Panc1 (cell line): ENCODE measurements at regions not wholly inside any gene's neighbourhood (a gene's known extent, or its start where the extent isn't known, plus 50 kb on each side); places are given as distances from the start of the nearest gene placed in this dataset.

Source experiments
- POLR2AphosphoS5 ChIP-seq: IDR thresholded peaks from 2 replicates; pipeline ENCODE4 v1.6.1; 2012; ENCODE audit warnings: mild to moderate bottlenecking, low read depth, low read length, moderate library complexity
- SIN3A ChIP-seq: IDR thresholded peaks from 2 replicates; pipeline ENCODE4 v1.6.1; 2012; ENCODE audit warnings: low read depth, mild to moderate bottlenecking, low read length, moderate library complexity, borderline replicate concordance; ENCODE audit not compliant: insufficient read depth
- TCF7L2 ChIP-seq: IDR thresholded peaks from 2 replicates; pipeline ENCODE4 v1.6.1; 2011; ENCODE audit warnings: mild to moderate bottlenecking, low read depth, low read length, inconsistent platforms
- TF ChIP-seq, protein P1 (sequence below): fragments of 450-650 bp; IDR thresholded peaks from 2 replicates; pipeline ENCODE4 v1.5.1; 2017; ENCODE audit warnings: mild to moderate bottlenecking
- TF ChIP-seq, protein P2 (sequence below), 2 experiments: IDR thresholded peaks; 2 replicates each; pipeline ENCODE4 v1.6.1; 2011 to 2012; ENCODE audit warnings: low read depth in 2 of 2, control low read depth in 1 of 2, low read length in 1 of 2, mild to moderate bottlenecking in 1 of 2, moderate library complexity in 1 of 2; ENCODE audit not compliant: insufficient read depth in 1 of 2

DNA sequence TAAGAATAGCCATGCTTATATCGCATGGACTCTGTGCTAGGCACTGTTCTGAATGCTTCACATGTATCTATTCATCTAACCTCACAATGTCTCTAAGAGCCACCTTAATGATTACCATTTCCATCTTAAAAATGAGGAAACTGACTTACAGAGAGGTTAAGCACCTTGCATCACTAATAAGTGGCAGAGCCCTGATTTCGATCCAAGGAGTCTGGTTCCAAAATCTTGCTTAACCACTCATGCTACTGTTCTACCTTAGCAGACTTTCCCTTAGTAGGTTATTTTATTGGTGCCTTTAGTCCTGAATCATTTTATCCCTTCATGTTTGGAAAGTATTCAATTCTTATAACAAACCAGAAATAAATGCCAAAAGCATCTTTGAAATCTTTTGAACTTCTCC lies 89.2 kb upstream of the DCBLD2 start:
- TF ChIP-seq, protein P1, sequence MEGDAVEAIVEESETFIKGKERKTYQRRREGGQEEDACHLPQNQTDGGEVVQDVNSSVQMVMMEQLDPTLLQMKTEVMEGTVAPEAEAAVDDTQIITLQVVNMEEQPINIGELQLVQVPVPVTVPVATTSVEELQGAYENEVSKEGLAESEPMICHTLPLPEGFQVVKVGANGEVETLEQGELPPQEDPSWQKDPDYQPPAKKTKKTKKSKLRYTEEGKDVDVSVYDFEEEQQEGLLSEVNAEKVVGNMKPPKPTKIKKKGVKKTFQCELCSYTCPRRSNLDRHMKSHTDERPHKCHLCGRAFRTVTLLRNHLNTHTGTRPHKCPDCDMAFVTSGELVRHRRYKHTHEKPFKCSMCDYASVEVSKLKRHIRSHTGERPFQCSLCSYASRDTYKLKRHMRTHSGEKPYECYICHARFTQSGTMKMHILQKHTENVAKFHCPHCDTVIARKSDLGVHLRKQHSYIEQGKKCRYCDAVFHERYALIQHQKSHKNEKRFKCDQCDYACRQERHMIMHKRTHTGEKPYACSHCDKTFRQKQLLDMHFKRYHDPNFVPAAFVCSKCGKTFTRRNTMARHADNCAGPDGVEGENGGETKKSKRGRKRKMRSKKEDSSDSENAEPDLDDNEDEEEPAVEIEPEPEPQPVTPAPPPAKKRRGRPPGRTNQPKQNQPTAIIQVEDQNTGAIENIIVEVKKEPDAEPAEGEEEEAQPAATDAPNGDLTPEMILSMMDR = no peak
- TF ChIP-seq POLR2AphosphoS5 = no peak
- TF ChIP-seq, protein P2, sequence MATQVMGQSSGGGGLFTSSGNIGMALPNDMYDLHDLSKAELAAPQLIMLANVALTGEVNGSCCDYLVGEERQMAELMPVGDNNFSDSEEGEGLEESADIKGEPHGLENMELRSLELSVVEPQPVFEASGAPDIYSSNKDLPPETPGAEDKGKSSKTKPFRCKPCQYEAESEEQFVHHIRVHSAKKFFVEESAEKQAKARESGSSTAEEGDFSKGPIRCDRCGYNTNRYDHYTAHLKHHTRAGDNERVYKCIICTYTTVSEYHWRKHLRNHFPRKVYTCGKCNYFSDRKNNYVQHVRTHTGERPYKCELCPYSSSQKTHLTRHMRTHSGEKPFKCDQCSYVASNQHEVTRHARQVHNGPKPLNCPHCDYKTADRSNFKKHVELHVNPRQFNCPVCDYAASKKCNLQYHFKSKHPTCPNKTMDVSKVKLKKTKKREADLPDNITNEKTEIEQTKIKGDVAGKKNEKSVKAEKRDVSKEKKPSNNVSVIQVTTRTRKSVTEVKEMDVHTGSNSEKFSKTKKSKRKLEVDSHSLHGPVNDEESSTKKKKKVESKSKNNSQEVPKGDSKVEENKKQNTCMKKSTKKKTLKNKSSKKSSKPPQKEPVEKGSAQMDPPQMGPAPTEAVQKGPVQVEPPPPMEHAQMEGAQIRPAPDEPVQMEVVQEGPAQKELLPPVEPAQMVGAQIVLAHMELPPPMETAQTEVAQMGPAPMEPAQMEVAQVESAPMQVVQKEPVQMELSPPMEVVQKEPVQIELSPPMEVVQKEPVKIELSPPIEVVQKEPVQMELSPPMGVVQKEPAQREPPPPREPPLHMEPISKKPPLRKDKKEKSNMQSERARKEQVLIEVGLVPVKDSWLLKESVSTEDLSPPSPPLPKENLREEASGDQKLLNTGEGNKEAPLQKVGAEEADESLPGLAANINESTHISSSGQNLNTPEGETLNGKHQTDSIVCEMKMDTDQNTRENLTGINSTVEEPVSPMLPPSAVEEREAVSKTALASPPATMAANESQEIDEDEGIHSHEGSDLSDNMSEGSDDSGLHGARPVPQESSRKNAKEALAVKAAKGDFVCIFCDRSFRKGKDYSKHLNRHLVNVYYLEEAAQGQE (IDR thresholded peaks at IDR 0.05; ENCODE audit: insufficient read depth in 1 of 2, low read depth in 2 of 2, low read length in 1 of 2) = no peak
- no peak for TF ChIP-seq TCF7L2
- no peak for TF ChIP-seq SIN3A
